ENCODE measurements at regions not wholly inside any gene's neighbourhood (a gene's known extent, or its start where the extent isn't known, plus 50 kb on each side); places are given as distances from the start of the nearest gene placed in this dataset.

GRCh38 chr10:84945791-84946190, 617.4 kb downstream of the CCSER2 start:
- TF ChIP-seq EP300 (IDR thresholded peaks at IDR 0.05) (no peak), CTCF (IDR thresholded peaks at IDR 0.05) (no peak)

Data from gastroesophageal sphincter (tissue), 3 donors.